Pulmonary artery endothelial cell (primary cell): ENCODE measurements at regions not wholly inside any gene's neighbourhood (a gene's known extent, or its start where the extent isn't known, plus 50 kb on each side); places are given as distances from the start of the nearest gene placed in this dataset.

Experiments
- DNase-seq: peaks from one replicate; pipeline ENCODE4 v3.0.0-alpha.2; 2011; ENCODE audit warnings: low read depth, low spot score

GRCh38 chr20:48158014-48158413 lies 372.7 kb upstream of the SULF2 start:
- no peak for DNase-seq

- DNase-seq = no peak
These were observed 371.8 kb upstream of the SULF2 start for GRCh38 chr20:48156951-48157700.

- DNase-seq = no peak
These were observed 371.2 kb upstream of the SULF2 start for GRCh38 chr20:48156521-48156920.

- DNase-seq = no peak
These were observed 370.0 kb upstream of the SULF2 start for GRCh38 chr20:48155268-48155667.

GRCh38 chr20:48154040-48154765 lies 368.9 kb upstream of the SULF2 start:
- no peak for DNase-seq

- DNase-seq = no peak
These were observed 368.2 kb upstream of the SULF2 start for GRCh38 chr20:48153523-48153922.

- DNase-seq = no peak
These were observed 367.8 kb upstream of the SULF2 start for GRCh38 chr20:48153103-48153502.

- no peak for DNase-seq
These were observed 365.3 kb upstream of the SULF2 start for GRCh38 chr20:48150568-48150967.

- no peak for DNase-seq
These were observed 364.6 kb upstream of the SULF2 start for GRCh38 chr20:48149902-48150301.

GRCh38 chr20:48148916-48149672 lies 363.8 kb upstream of the SULF2 start:
- no peak for DNase-seq

- DNase-seq = no peak
These were observed 362.7 kb upstream of the SULF2 start for GRCh38 chr20:48148020-48148419.

- no peak for DNase-seq
These were observed 362.0 kb upstream of the SULF2 start for GRCh38 chr20:48147311-48147710.

GRCh38 chr20:48146877-48147276 lies 361.6 kb upstream of the SULF2 start:
- no peak for DNase-seq

GRCh38 chr20:48146308-48146707 lies 361.0 kb upstream of the SULF2 start:
- DNase-seq = no peak

GRCh38 chr20:48143435-48144081 lies 358.3 kb upstream of the SULF2 start:
- DNase-seq = no peak

- no peak for DNase-seq
These were observed 357.2 kb upstream of the SULF2 start for GRCh38 chr20:48142516-48142773.

- DNase-seq = no peak
These were observed 356.6 kb upstream of the SULF2 start for GRCh38 chr20:48141660-48142515.

GRCh38 chr20:48139262-48140041 lies 354.2 kb upstream of the SULF2 start:
- no peak for DNase-seq

GRCh38 chr20:48132834-48133233 lies 347.6 kb upstream of the SULF2 start:
- no peak for DNase-seq

GRCh38 chr20:48131581-48131980 lies 346.3 kb upstream of the SULF2 start:
- DNase-seq = no peak
